GM18511 (cell line): ENCODE measurements at regions not wholly inside any gene's neighbourhood (a gene's known extent, or its start where the extent isn't known, plus 50 kb on each side); places are given as distances from the start of the nearest gene placed in this dataset.
"Not testable (repeated sequence)": the region's sequence is repeated elsewhere in the genome, so short reads cannot be mapped to it uniquely, and the experiment has no call there.

Experiments used
- ATAC-seq: cut with Tn5 transposase; IDR thresholded peaks from one replicate; pipeline ENCODE4 v1.9.1; 2021; ENCODE audit warnings: mild to moderate bottlenecking, moderate library complexity; ENCODE audit not compliant: unreplicated experiment

GRCh38 chr6:10343320-10343719 lies 71.6 kb downstream of the TFAP2A start:
- ATAC-seq = no peak

GRCh38 chr6:10341605-10342004 lies 73.3 kb downstream of the TFAP2A start:
- ATAC-seq = no peak

GRCh38 chr6:10338151-10338550 lies 76.7 kb downstream of the TFAP2A start:
- ATAC-seq = no peak

- ATAC-seq = not testable (repeated sequence)
These were observed 77.5 kb downstream of the TFAP2A start for GRCh38 chr6:10337376-10337775.

- no peak for ATAC-seq
These were observed 82.8 kb downstream of the TFAP2A start for GRCh38 chr6:10332111-10332510.

GRCh38 chr6:10331334-10331968 lies 83.4 kb downstream of the TFAP2A start:
- ATAC-seq = no peak

- ATAC-seq = no peak
These were observed 84.4 kb downstream of the TFAP2A start for GRCh38 chr6:10330515-10330914.

- ATAC-seq = no peak
These were observed 91.9 kb downstream of the TFAP2A start for GRCh38 chr6:10323018-10323417.

GRCh38 chr6:10320291-10320690 lies 94.6 kb downstream of the TFAP2A start:
- ATAC-seq = no peak

GRCh38 chr6:10316373-10316721 lies 98.5 kb downstream of the TFAP2A start:
- no peak for ATAC-seq

- no peak for ATAC-seq
These were observed 99.1 kb downstream of the TFAP2A start for GRCh38 chr6:10315658-10316372.

- ATAC-seq = no peak
These were observed 99.8 kb downstream of the TFAP2A start for GRCh38 chr6:10315034-10315433.

GRCh38 chr6:10314163-10314955 lies 100.5 kb downstream of the TFAP2A start:
- ATAC-seq = no peak

GRCh38 chr6:10313799-10314162 lies 101.1 kb downstream of the TFAP2A start:
- no peak for ATAC-seq

GRCh38 chr6:10312445-10312844 lies 102.4 kb downstream of the TFAP2A start:
- ATAC-seq = no peak

- not testable (repeated sequence) for ATAC-seq
These were observed 103.1 kb downstream of the TFAP2A start for GRCh38 chr6:10311546-10312405.

GRCh38 chr6:10310826-10311225 lies 104.0 kb downstream of the TFAP2A start:
- ATAC-seq = no peak

GRCh38 chr6:10310330-10310653 lies 104.6 kb downstream of the TFAP2A start:
- no peak for ATAC-seq

GRCh38 chr6:10309457-10310329 lies 105.2 kb downstream of the TFAP2A start:
- no peak for ATAC-seq

GRCh38 chr6:10307476-10307875 lies 107.4 kb downstream of the TFAP2A start:
- ATAC-seq = no peak
